Upper lobe of right lung (tissue), 1 donor: ENCODE measurements at regions not wholly inside any gene's neighbourhood (a gene's known extent, or its start where the extent isn't known, plus 50 kb on each side); places are given as distances from the start of the nearest gene placed in this dataset.

ENCODE experiments used
- ATAC-seq: fragments of 200-7000 bp; cut with Tn5 transposase; one replicate; pipeline ENCODE4 v1.9.1; 2020; ENCODE audit warnings: mild to moderate bottlenecking, moderate library complexity
- DNase-seq: peaks from one replicate; pipeline ENCODE4 v3.0.0-alpha.2; 2020
- H3K27ac ChIP-seq: fragments of 200-600 bp; one replicate; pipeline ENCODE4 v1.8.0; 2022
- H3K27me3 ChIP-seq: fragments of 200-600 bp; one replicate; pipeline ENCODE4 v1.8.0; 2022; ENCODE audit warnings: mild to moderate bottlenecking
- H3K36me3 ChIP-seq: fragments of 200-600 bp; one replicate; pipeline ENCODE4 v1.8.0; 2022
- H3K4me1 ChIP-seq: fragments of 200-600 bp; one replicate; pipeline ENCODE4 v1.8.0; 2022
- H3K4me3 ChIP-seq: fragments of 200-600 bp; one replicate; pipeline ENCODE4 v1.8.0; 2022; ENCODE audit warnings: mild to moderate bottlenecking
- H3K9me3 ChIP-seq: fragments of 200-600 bp; one replicate; pipeline ENCODE4 v1.8.0; 2022
- CTCF ChIP-seq: fragments of 200-600 bp; IDR thresholded peaks from one replicate; pipeline ENCODE4 v1.8.0; 2022; ENCODE audit warnings: antibody characterized with exemption
- intact Hi-C: fragments of 100-400 bp; cut with DNase I; formaldehyde crosslinking; loops from one replicate; pipeline ENCODE4 v1.11.0; 2022
- donor health status: DM: no; HTN: yes; CAD: no; lungs with severe emphysema.

GRCh38 chr7:66508431-66508830, 120.2 kb upstream of the KCTD7 start:
- ATAC-seq: no peak

GRCh38 chr7:66514050-66514449, 114.6 kb upstream of the KCTD7 start:
- TF ChIP-seq CTCF: no peak
- Histone ChIP-seq H3K36me3 (no peaks in the 10 kb centered on the region), H3K9me3 (no peaks in the 10 kb centered on the region), H3K27ac (no peak overlapping the region), H3K4me1 (no peaks in the 10 kb centered on the region), H3K4me3 (no peak overlapping the region), H3K27me3 (no peaks in the 10 kb centered on the region)
- ATAC-seq (no peak), DNase-seq (no peak)
- intact Hi-C loops: no loop called here

More at GRCh38 chr7:66508431-66508830, 120.2 kb upstream of the KCTD7 start:
- intact Hi-C loops: no loop called here
- Histone ChIP-seq H3K27me3 (peaks cover 17% of the 10 kb centered on the region), H3K27ac (no peak overlapping the region), H3K4me1 (peaks cover 4% of the 10 kb centered on the region), H3K4me3 (no peak overlapping the region), H3K36me3 (no peaks in the 10 kb centered on the region), H3K9me3 (no peaks in the 10 kb centered on the region)
- TF ChIP-seq CTCF: no peak
- no peak for DNase-seq

DNA sequence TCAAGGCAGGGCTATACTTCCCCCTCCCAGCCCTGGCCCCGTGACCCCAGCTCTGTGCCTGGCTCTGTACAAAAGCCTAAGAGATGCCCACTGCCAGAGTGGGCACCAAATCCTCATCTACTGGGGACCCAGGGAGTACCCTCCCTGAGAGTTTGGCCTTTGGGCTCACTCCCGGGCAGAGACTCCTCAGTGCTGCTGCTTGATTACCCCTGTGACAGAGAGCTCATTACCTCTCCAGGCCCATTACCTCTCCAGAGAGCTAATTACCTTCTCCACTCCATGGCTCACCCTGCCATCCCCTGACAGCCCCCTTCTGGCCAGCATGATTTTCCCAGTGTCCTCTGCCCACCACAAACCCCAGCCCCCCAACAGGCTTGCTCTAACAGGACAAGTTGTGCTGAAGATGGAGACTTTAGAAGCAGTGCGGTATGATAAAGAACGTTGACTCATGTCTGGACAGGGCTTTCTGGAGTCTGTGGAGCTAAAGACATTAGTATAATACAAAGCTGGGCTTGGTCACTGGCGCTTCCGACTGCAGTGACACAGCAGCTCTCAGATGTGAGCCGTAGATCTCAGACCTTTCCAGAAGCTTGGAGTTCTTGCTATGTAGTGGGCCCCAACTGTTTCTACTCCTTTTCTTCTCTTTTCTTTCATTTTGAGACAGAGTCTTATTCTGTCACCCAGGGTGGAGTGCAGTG, 111.3 kb upstream of the KCTD7 start:
- Histone ChIP-seq H3K4me1 (no peaks in the 10 kb centered on the region), H3K9me3 (no peaks in the 10 kb centered on the region), H3K4me3 (no peak overlapping the region), H3K27me3 (no peaks in the 10 kb centered on the region), H3K36me3 (no peaks in the 10 kb centered on the region), H3K27ac (no peak overlapping the region)
- TF ChIP-seq CTCF: no peak
- intact Hi-C loops: no loop called here
- no peak for DNase-seq
- no peak for ATAC-seq

DNA sequence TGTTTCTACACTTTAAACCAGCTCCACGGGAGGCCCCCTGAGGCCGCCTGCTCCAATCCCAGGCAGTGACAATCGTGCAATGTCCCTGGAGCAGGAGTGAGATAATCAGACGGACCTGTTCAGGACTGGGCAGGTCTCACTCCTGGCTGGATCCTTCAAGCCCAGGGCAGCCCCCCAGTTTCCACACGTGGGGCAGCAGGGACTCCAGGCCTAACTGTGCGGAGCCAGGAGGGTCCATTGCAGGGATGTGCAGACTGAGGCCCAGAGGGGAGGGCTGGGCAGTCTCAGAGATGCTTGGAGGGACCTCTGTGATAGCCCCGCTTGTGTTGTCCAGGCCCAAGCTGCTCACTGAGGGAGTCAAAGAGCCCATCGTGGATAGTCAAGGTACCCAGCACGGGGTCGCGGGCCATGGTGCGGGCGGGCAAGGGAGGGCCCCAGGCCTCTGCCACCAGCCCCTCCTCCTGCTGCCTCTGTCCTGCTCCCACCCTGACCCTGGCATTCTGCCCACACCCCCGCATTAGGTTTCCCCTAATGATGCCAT, 110.5 kb upstream of the KCTD7 start:
- DNase-seq: no peak
- Histone ChIP-seq H3K9me3 (no peaks in the 10 kb centered on the region), H3K36me3 (no peaks in the 10 kb centered on the region), H3K4me3 (no peak overlapping the region), H3K4me1 (no peaks in the 10 kb centered on the region), H3K27me3 (no peaks in the 10 kb centered on the region), H3K27ac (no peak overlapping the region)
- ATAC-seq: peak; percentile 17
- intact Hi-C loops: no loop called here
- no peak for TF ChIP-seq CTCF

- Histone ChIP-seq H3K27ac (no peak overlapping the region), H3K9me3 (no peaks in the 10 kb centered on the region), H3K4me3 (no peak overlapping the region), H3K27me3 (no peaks in the 10 kb centered on the region), H3K4me1 (no peaks in the 10 kb centered on the region), H3K36me3 (no peaks in the 10 kb centered on the region)
- intact Hi-C loops: no loop called here
- DNase-seq (no peak), ATAC-seq (no peak)
- TF ChIP-seq CTCF: no peak
These were observed 107.0 kb upstream of the KCTD7 start for GRCh38 chr7:66521675-66522074.
